BE2C (cell line): ENCODE measurements at regions not wholly inside any gene's neighbourhood (a gene's known extent, or its start where the extent isn't known, plus 50 kb on each side); places are given as distances from the start of the nearest gene placed in this dataset.

Experiments used
- DNase-seq: peaks from one replicate; pipeline ENCODE4 v3.0.0-alpha.2; 2020
- H3K27me3 ChIP-seq: fragments of 250-450 bp; sonication (Bioruptor Pico); 2 replicates; pipeline ENCODE4 v1.5.1; 2020; ENCODE audit warnings: mild to moderate bottlenecking
- H3K36me3 ChIP-seq: fragments of 250-450 bp; sonication (Bioruptor Pico); 2 replicates; pipeline ENCODE4 v1.5.1; 2020; ENCODE audit warnings: mild to moderate bottlenecking
- H3K4me1 ChIP-seq: fragments of 250-450 bp; sonication (Bioruptor Pico); 2 replicates; pipeline ENCODE4 v1.5.1; 2020
- H3K4me3 ChIP-seq: 2 replicates; pipeline ENCODE4 v1.5.1; 2011; ENCODE audit warnings: low read depth, low read length
- H3K9me3 ChIP-seq: fragments of 250-450 bp; sonication (Bioruptor Pico); 2 replicates; pipeline ENCODE4 v1.5.1; 2020
- CTCF ChIP-seq: IDR thresholded peaks from 2 replicates; pipeline ENCODE4 v1.5.1; 2012; ENCODE audit warnings: mild to moderate bottlenecking, low read depth, low read length

DNA sequence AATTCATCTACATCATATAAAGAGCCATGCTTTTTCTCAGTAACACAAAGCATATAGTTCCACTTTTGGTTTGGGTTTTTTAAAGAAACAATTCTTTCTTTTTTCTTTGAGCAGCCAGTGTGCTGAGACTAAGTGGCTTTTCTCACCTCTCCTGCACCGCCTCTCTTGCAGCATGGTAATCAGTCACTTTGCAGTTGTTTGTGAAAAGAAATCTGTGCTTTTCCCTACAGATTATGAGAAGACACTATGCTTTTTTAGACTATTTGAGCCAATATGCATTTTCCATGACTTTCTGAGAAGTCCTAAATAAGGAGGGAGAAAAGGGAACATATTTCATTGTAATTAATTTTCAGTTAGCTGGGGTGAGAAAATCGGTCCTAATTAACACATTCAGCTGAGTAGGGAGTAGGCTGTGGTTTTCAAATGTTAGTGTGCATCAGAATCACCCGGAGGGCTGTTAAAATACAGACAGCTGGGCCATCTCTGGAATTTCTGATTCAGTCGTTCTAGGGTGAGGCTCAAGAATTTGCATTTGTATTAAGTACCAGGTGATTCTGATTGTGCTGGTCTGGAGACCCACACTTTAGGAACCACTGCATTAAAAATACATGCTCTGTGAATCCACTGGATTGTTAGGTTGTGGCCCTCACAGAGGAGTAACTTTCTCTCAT lies 155.2 kb downstream of the TINAG start:
- no peaks in the 10 kb centered on the region for H3K27me3 ChIP-seq
- H3K36me3 ChIP-seq, result no peaks in the 10 kb centered on the region
- H3K4me3 ChIP-seq, result no peak overlapping the region
- TF ChIP-seq CTCF, result no peak
- no peaks in the 10 kb centered on the region for H3K4me1 ChIP-seq
- H3K9me3 ChIP-seq, result no peaks in the 10 kb centered on the region; the same call in 1 of the 2 replicates
- DNase-seq, result no peak

GRCh38 chr6:54465649-54466300 lies 157.5 kb downstream of the TINAG start:
- Histone ChIP-seq H3K4me1 (no peaks in the 10 kb centered on the region), H3K27me3 (no peaks in the 10 kb centered on the region), H3K4me3 (no peak overlapping the region), H3K36me3 (no peaks in the 10 kb centered on the region), H3K9me3 (no peaks in the 10 kb centered on the region; the same call in 1 of the 2 replicates)
- no peak for TF ChIP-seq CTCF
- DNase-seq, result no peak

GRCh38 chr6:54467384-54467783 lies 159.1 kb downstream of the TINAG start:
- no peaks in the 10 kb centered on the region for H3K36me3 ChIP-seq
- no peaks in the 10 kb centered on the region for H3K27me3 ChIP-seq
- no peak for DNase-seq
- H3K4me1 ChIP-seq, result no peaks in the 10 kb centered on the region
- H3K9me3 ChIP-seq, result no peaks in the 10 kb centered on the region; the same call in 1 of the 2 replicates
- no peak overlapping the region for H3K4me3 ChIP-seq
- no peak for TF ChIP-seq CTCF

- no peaks in the 10 kb centered on the region for H3K4me1 ChIP-seq
- H3K36me3 ChIP-seq, result no peaks in the 10 kb centered on the region
- no peaks in the 10 kb centered on the region for H3K27me3 ChIP-seq
- no peak for TF ChIP-seq CTCF
- DNase-seq, result no peak
- H3K9me3 ChIP-seq, result no peaks in the 10 kb centered on the region
- H3K4me3 ChIP-seq, result no peak overlapping the region
Measured at GRCh38 chr6:54473328-54473727, 165.1 kb downstream of the TINAG start.

- H3K36me3 ChIP-seq, result no peaks in the 10 kb centered on the region
- no peak overlapping the region for H3K4me3 ChIP-seq
- H3K27me3 ChIP-seq, result no peaks in the 10 kb centered on the region
- no peak for DNase-seq
- H3K9me3 ChIP-seq, result no peaks in the 10 kb centered on the region
- H3K4me1 ChIP-seq, result no peaks in the 10 kb centered on the region
- no peak for TF ChIP-seq CTCF
Measured at GRCh38 chr6:54474898-54475297, 166.7 kb downstream of the TINAG start.

GRCh38 chr6:54481091-54481490 lies 172.8 kb downstream of the TINAG start:
- no peaks in the 10 kb centered on the region for H3K4me1 ChIP-seq
- H3K4me3 ChIP-seq, result no peak overlapping the region
- TF ChIP-seq CTCF, result no peak
- H3K27me3 ChIP-seq, result no peaks in the 10 kb centered on the region
- H3K9me3 ChIP-seq, result no peaks in the 10 kb centered on the region
- no peaks in the 10 kb centered on the region for H3K36me3 ChIP-seq
- no peak for DNase-seq
